ENCODE measurements at regions not wholly inside any gene's neighbourhood (a gene's known extent, or its start where the extent isn't known, plus 50 kb on each side); places are given as distances from the start of the nearest gene placed in this dataset.

- TF ChIP-seq CTCF (IDR thresholded peaks at IDR 0.05) (no peak), POLR2A (IDR thresholded peaks at IDR 0.05) (no peak)
These were observed 147.6 kb upstream of the TRPM3 start for GRCh38 chr9:71268871-71269635.
